HEK293 (cell line): ENCODE measurements at regions not wholly inside any gene's neighbourhood (a gene's known extent, or its start where the extent isn't known, plus 50 kb on each side); places are given as distances from the start of the nearest gene placed in this dataset.
A peak's percentile ranks its signal among the peaks of the same experiment; 100 is the strongest.

Source experiments
- CTCF ChIA-PET: fragments of 350-600 bp; formaldehyde crosslinking; extraction: SDS; loops from one replicate; lab custom pipeline; 2021; ENCODE audit warnings: antibody characterized with exemption; lab: Yijun Ruan, JAX
- POLR2A ChIA-PET: fragments of 300-600 bp; formaldehyde crosslinking; extraction: SDS; loops from one replicate; lab custom pipeline; 2020; ENCODE audit warnings: antibody characterized with exemption, inconsistent platforms; lab: Yijun Ruan, JAX
- H3K27ac ChIP-seq: fragments of 200-500 bp; sonication (Bioruptor generic); 2 replicates; pipeline ENCODE4 v1.5.1; 2014; ENCODE audit warnings: low read depth, low read length, control low read depth, inconsistent platforms; ENCODE audit errors: extremely low read depth
- H3K36me3 ChIP-seq, 2 experiments: fragments of 200-500 bp in 1 of 2; sonication (Bioruptor generic) in 1 of 2; 1 replicate in 1 of 2; 2 replicates in 1 of 2; pipeline ENCODE4 v1.5.1; 2014 to 2017; ENCODE audit warnings: inconsistent platforms in 2 of 2, low read length in 2 of 2; ENCODE audit not compliant: control insufficient read depth in 2 of 2, insufficient read depth in 1 of 2
- H3K4me1 ChIP-seq: fragments of 200-500 bp; sonication (Bioruptor generic); 2 replicates; pipeline ENCODE4 v1.5.1; 2014; ENCODE audit warnings: mild to moderate bottlenecking, low read length, inconsistent platforms; ENCODE audit not compliant: control insufficient read depth, insufficient read depth
- H3K4me3 ChIP-seq: 2 replicates; pipeline ENCODE4 v1.5.1; 2011; ENCODE audit warnings: low read depth, mild to moderate bottlenecking, control low read depth, low read length, moderate library complexity
- H3K9me3 ChIP-seq: fragments of 200-500 bp; sonication (Bioruptor generic); 2 replicates; pipeline ENCODE4 v1.5.1; 2014; ENCODE audit warnings: low read depth, low read length, inconsistent platforms; ENCODE audit not compliant: control insufficient read depth, insufficient read depth
- GLI4 ChIP-seq: fragments of 450-650 bp; formaldehyde crosslinking; IDR thresholded peaks from 2 replicates; pipeline ENCODE4 v1.5.1; 2016; ENCODE audit warnings: missing biosample characterization, missing genetic modification characterization
- GLIS2 ChIP-seq: fragments of 450-650 bp; formaldehyde crosslinking; IDR thresholded peaks from 2 replicates; pipeline ENCODE4 v1.5.1; 2016; ENCODE audit warnings: missing biosample characterization, missing genetic modification characterization
- KLF8 ChIP-seq: fragments of 450-650 bp; formaldehyde crosslinking; IDR thresholded peaks from 2 replicates; pipeline ENCODE4 v1.5.1; 2016; ENCODE audit warnings: missing biosample characterization, missing genetic modification characterization
- PRDM1 ChIP-seq: fragments of 450-650 bp; formaldehyde crosslinking; IDR thresholded peaks from 2 replicates; pipeline ENCODE4; 2016; ENCODE audit warnings: missing biosample characterization, missing genetic modification characterization
- ZNF155 ChIP-seq: fragments of 450-650 bp; formaldehyde crosslinking; IDR thresholded peaks from 2 replicates; pipeline ENCODE4 v1.5.1; 2016; ENCODE audit warnings: missing biosample characterization, missing genetic modification characterization
- ZNF157 ChIP-seq: fragments of 450-650 bp; formaldehyde crosslinking; IDR thresholded peaks from 2 replicates; pipeline ENCODE4 v1.5.1; 2016; ENCODE audit warnings: missing biosample characterization, missing genetic modification characterization
- ZNF16 ChIP-seq: fragments of 450-650 bp; formaldehyde crosslinking; IDR thresholded peaks from 2 replicates; pipeline ENCODE4 v1.5.1; 2016; ENCODE audit warnings: low read depth, missing biosample characterization, missing genetic modification characterization
- ZNF221 ChIP-seq: fragments of 450-650 bp; formaldehyde crosslinking; IDR thresholded peaks from 2 replicates; pipeline ENCODE4 v1.5.1; 2017; ENCODE audit warnings: missing biosample characterization, missing genetic modification characterization, borderline replicate concordance
- ZNF266 ChIP-seq: fragments of 450-650 bp; formaldehyde crosslinking; IDR thresholded peaks from 2 replicates; pipeline ENCODE4 v1.5.1; 2016; ENCODE audit warnings: missing biosample characterization, missing genetic modification characterization, low read depth
- ZNF335 ChIP-seq: fragments of 450-650 bp; formaldehyde crosslinking; conservative IDR thresholded peaks from 2 replicates; pipeline ENCODE4 v1.5.1; 2016; ENCODE audit warnings: missing biosample characterization, missing genetic modification characterization
- ZNF366 ChIP-seq: fragments of 450-650 bp; formaldehyde crosslinking; conservative IDR thresholded peaks from 2 replicates; pipeline ENCODE4 v1.5.1; 2016; ENCODE audit warnings: missing biosample characterization, missing genetic modification characterization
- ZNF398 ChIP-seq: fragments of 450-650 bp; formaldehyde crosslinking; IDR thresholded peaks from 2 replicates; pipeline ENCODE4 v1.5.1; 2017; ENCODE audit warnings: missing biosample characterization, missing genetic modification characterization
- ZNF571 ChIP-seq: fragments of 450-650 bp; formaldehyde crosslinking; IDR thresholded peaks from 2 replicates; pipeline ENCODE4 v1.5.0; 2017; ENCODE audit warnings: missing biosample characterization, missing genetic modification characterization
- ZNF596 ChIP-seq: fragments of 450-650 bp; IDR thresholded peaks from 2 replicates; pipeline ENCODE4 v1.5.0; 2018; ENCODE audit warnings: missing biosample characterization, mild to moderate bottlenecking, missing genetic modification characterization, moderate library complexity
- ZNF600 ChIP-seq: fragments of 450-650 bp; formaldehyde crosslinking; IDR thresholded peaks from 2 replicates; pipeline ENCODE4 v1.5.1; 2016; ENCODE audit warnings: missing biosample characterization, missing genetic modification characterization
- ZNF677 ChIP-seq: fragments of 450-650 bp; IDR thresholded peaks from 2 replicates; pipeline ENCODE4 v1.5.0; 2018; ENCODE audit warnings: missing biosample characterization, mild to moderate bottlenecking, missing genetic modification characterization, moderate library complexity
- ZNF707 ChIP-seq: fragments of 450-650 bp; formaldehyde crosslinking; IDR thresholded peaks from 2 replicates; pipeline ENCODE4 v1.5.1; 2016; ENCODE audit warnings: missing biosample characterization, missing genetic modification characterization
- ZNF843 ChIP-seq: fragments of 450-650 bp; formaldehyde crosslinking; IDR thresholded peaks from 2 replicates; pipeline ENCODE4 v1.5.1; 2016; ENCODE audit warnings: missing biosample characterization, missing genetic modification characterization
- ZSCAN4 ChIP-seq: fragments of 450-650 bp; formaldehyde crosslinking; IDR thresholded peaks from 2 replicates; pipeline ENCODE4 v1.5.1; 2017; ENCODE audit warnings: missing biosample characterization, missing genetic modification characterization
- TF ChIP-seq, protein P1 (sequence below): fragments of 450-650 bp; IDR thresholded peaks from 2 replicates; pipeline ENCODE4 v1.5.1; 2018; ENCODE audit warnings: missing biosample characterization, missing genetic modification characterization
- TF ChIP-seq, protein P2 (sequence below): fragments of 450-650 bp; formaldehyde crosslinking; IDR thresholded peaks from 2 replicates; pipeline ENCODE4 v1.5.1; 2016; ENCODE audit warnings: missing biosample characterization, missing genetic modification characterization
- TF ChIP-seq, protein P3 (sequence below): fragments of 450-650 bp; formaldehyde crosslinking; IDR thresholded peaks from 2 replicates; pipeline ENCODE4 v1.5.1; 2016; ENCODE audit warnings: missing biosample characterization, missing genetic modification characterization

DNA sequence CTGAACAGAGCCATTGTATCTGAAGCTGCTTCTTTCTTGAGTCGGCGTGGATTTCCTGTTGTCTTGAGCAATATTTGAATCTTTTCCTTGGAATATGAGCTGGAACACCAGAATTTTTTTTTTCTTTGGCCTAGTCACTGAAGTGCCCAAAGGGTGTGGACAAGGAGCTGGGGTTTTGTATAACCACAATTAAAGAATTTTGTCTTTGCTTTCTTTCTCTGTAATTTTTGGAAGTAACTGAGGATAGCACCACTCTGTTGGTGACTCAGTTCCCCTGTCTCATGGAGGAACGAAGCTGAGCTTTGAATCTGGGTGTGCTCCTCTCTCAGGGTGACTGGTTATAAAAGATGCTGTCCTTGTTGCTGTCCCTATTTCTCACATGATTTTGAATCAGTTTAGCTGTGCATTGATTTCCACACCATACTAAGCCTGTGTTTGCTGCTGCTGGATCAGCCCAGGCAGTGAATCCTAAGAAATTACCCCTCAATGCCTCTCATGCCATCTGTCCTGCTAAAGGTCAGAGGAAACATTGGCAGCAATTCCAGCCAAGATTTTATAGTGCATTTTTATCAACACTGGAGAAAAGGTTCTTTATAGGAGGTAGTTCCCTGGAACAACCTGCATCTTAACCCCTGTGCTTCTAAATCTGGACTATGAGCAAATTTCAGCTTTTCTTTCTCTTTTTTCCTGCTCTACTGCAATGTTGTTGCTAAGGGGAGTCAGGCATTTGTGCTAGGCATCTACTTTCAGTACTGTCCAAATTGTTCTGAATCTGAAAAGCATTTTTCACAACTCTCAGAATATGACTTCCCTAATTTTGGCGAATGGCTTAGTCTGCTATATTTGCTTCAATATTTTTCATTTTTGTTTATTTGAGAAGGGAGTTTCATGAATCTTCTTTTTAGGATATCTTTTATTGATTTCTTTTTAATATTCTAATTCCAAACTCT is 540.8 kb downstream of the SOX6 start:
- ChIA-PET POLR2A (no interaction called here), CTCF (interaction anchor here (0.6 to 2.0 kb wide), 3 partner anchors 11 to 187 kb away, joined by 3 to 8 read pairs (median 5); no protein-coding TSS in a partner anchor)
- no peaks in the 10 kb centered on the region for H3K4me1 ChIP-seq
- H3K27ac ChIP-seq = no peak overlapping the region
- H3K9me3 ChIP-seq = no peaks in the 10 kb centered on the region
- no peak overlapping the region for H3K4me3 ChIP-seq
- no peaks in the 10 kb centered on the region for H3K36me3 ChIP-seq
- TF ChIP-seq PRDM1 (tag by site-specific recombination) (no peak), ZNF707 (tag by site-specific recombination) (no peak), ZNF155 (tag by site-specific recombination) (no peak), ZNF335 (tag by site-specific recombination) (peak; percentile 50), ZNF157 (no peak)
- TF ChIP-seq, all 188 proteins: peak for 1

GRCh38 chr11:15816260-15816871 is 540.0 kb downstream of the SOX6 start:
- no peaks in the 10 kb centered on the region for H3K4me1 ChIP-seq
- no peaks in the 10 kb centered on the region for H3K36me3 ChIP-seq
- H3K4me3 ChIP-seq = no peak overlapping the region
- H3K27ac ChIP-seq = no peak overlapping the region
- no peaks in the 10 kb centered on the region for H3K9me3 ChIP-seq
- CTCF ChIA-PET = no interaction called here
- POLR2A ChIA-PET = no interaction called here
- TF ChIP-seq ZNF266 (tag by site-specific recombination) = no peak
- TF ChIP-seq ZNF16 (tag by site-specific recombination) = no peak
- no peak for TF ChIP-seq GLI4
- no peak for TF ChIP-seq ZNF571
- TF ChIP-seq, protein P1, sequence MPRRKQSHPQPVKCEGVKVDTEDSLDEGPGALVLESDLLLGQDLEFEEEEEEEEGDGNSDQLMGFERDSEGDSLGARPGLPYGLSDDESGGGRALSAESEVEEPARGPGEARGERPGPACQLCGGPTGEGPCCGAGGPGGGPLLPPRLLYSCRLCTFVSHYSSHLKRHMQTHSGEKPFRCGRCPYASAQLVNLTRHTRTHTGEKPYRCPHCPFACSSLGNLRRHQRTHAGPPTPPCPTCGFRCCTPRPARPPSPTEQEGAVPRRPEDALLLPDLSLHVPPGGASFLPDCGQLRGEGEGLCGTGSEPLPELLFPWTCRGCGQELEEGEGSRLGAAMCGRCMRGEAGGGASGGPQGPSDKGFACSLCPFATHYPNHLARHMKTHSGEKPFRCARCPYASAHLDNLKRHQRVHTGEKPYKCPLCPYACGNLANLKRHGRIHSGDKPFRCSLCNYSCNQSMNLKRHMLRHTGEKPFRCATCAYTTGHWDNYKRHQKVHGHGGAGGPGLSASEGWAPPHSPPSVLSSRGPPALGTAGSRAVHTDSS (tag by site-specific recombination) = no peak
- TF ChIP-seq ZNF600 (tag by site-specific recombination) = no peak
- TF ChIP-seq GLIS2 (tag by site-specific recombination) = no peak
- TF ChIP-seq ZNF221 (tag by site-specific recombination) = no peak
- TF ChIP-seq ZNF335 (tag by site-specific recombination) = no peak
- TF ChIP-seq ZSCAN4 (tag by site-specific recombination) = no peak
- TF ChIP-seq ZNF596 (tag by site-specific recombination) = no peak
- no peak for TF ChIP-seq ZNF366 (tag by site-specific recombination)
- TF ChIP-seq, protein P2, sequence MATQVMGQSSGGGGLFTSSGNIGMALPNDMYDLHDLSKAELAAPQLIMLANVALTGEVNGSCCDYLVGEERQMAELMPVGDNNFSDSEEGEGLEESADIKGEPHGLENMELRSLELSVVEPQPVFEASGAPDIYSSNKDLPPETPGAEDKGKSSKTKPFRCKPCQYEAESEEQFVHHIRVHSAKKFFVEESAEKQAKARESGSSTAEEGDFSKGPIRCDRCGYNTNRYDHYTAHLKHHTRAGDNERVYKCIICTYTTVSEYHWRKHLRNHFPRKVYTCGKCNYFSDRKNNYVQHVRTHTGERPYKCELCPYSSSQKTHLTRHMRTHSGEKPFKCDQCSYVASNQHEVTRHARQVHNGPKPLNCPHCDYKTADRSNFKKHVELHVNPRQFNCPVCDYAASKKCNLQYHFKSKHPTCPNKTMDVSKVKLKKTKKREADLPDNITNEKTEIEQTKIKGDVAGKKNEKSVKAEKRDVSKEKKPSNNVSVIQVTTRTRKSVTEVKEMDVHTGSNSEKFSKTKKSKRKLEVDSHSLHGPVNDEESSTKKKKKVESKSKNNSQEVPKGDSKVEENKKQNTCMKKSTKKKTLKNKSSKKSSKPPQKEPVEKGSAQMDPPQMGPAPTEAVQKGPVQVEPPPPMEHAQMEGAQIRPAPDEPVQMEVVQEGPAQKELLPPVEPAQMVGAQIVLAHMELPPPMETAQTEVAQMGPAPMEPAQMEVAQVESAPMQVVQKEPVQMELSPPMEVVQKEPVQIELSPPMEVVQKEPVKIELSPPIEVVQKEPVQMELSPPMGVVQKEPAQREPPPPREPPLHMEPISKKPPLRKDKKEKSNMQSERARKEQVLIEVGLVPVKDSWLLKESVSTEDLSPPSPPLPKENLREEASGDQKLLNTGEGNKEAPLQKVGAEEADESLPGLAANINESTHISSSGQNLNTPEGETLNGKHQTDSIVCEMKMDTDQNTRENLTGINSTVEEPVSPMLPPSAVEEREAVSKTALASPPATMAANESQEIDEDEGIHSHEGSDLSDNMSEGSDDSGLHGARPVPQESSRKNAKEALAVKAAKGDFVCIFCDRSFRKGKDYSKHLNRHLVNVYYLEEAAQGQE (tag by site-specific recombination) = no peak
- TF ChIP-seq KLF8 (tag by site-specific recombination) = no peak
- TF ChIP-seq, protein P3, sequence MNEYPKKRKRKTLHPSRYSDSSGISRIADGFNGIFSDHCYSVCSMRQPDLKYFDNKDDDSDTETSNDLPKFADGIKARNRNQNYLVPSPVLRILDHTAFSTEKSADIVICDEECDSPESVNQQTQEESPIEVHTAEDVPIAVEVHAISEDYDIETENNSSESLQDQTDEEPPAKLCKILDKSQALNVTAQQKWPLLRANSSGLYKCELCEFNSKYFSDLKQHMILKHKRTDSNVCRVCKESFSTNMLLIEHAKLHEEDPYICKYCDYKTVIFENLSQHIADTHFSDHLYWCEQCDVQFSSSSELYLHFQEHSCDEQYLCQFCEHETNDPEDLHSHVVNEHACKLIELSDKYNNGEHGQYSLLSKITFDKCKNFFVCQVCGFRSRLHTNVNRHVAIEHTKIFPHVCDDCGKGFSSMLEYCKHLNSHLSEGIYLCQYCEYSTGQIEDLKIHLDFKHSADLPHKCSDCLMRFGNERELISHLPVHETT (tag by site-specific recombination) = no peak
- TF ChIP-seq ZNF677 = no peak
- no peak for TF ChIP-seq ZNF843 (tag by site-specific recombination)
- TF ChIP-seq ZNF398 = no peak
